ENCODE measurements at regions not wholly inside any gene's neighbourhood (a gene's known extent, or its start where the extent isn't known, plus 50 kb on each side); places are given as distances from the start of the nearest gene placed in this dataset.

GRCh38 chr9:107639426-107639825 lies 149.9 kb upstream of the KLF4 start:
- no peak for DNase-seq (ENCODE audit: low spot score)
- no peak for TF ChIP-seq CTCF (conservative IDR thresholded peaks at IDR 0.05; ENCODE audit: low read depth)
- no peak overlapping the region for H3K27ac ChIP-seq
- ChIA-PET CTCF (interaction anchor here (0.6 to 1.0 kb wide), 2 partner anchors 12 to 101 kb away, joined by 3 read pairs; no protein-coding TSS in a partner anchor), POLR2A (ENCODE audit: low non-redundant PET) (no interaction called here)

- no peak for TF ChIP-seq CTCF (conservative IDR thresholded peaks at IDR 0.05; ENCODE audit: low read depth)
- no peak overlapping the region for H3K27ac ChIP-seq
- ChIA-PET POLR2A (ENCODE audit: low non-redundant PET) (no interaction called here), CTCF (interaction anchor here (0.6 to 1.0 kb wide), 2 partner anchors 12 to 101 kb away, joined by 3 read pairs; no protein-coding TSS in a partner anchor)
- DNase-seq (ENCODE audit: low spot score) = no peak
These were observed 149.1 kb upstream of the KLF4 start for GRCh38 chr9:107638521-107639310.

GRCh38 chr9:107637421-107638420 lies 148.2 kb upstream of the KLF4 start:
- peak; percentile 84 for DNase-seq (ENCODE audit: low spot score)
- ChIA-PET POLR2A (ENCODE audit: low non-redundant PET) (no interaction called here), CTCF (no interaction called here)
- no peak for TF ChIP-seq CTCF (conservative IDR thresholded peaks at IDR 0.05; ENCODE audit: low read depth)
- peak overlapping the region; percentile 56 for H3K27ac ChIP-seq

GRCh38 chr9:107636571-107637381 lies 147.2 kb upstream of the KLF4 start:
- H3K27ac ChIP-seq = peak overlapping the region; percentile 56; the same call in 1 of the 2 replicates
- ChIA-PET CTCF (no interaction called here), POLR2A (ENCODE audit: low non-redundant PET) (no interaction called here)
- no peak for DNase-seq (ENCODE audit: low spot score)
- TF ChIP-seq CTCF (conservative IDR thresholded peaks at IDR 0.05; ENCODE audit: low read depth) = no peak

- POLR2A ChIA-PET (ENCODE audit: low non-redundant PET) = no interaction called here
- CTCF ChIA-PET = no interaction called here
- no peak for TF ChIP-seq CTCF (conservative IDR thresholded peaks at IDR 0.05; ENCODE audit: low read depth)
- no peak overlapping the region for H3K27ac ChIP-seq
- DNase-seq (ENCODE audit: low spot score) = no peak
These were observed 146.2 kb upstream of the KLF4 start for GRCh38 chr9:107635803-107636174.
